KMS-11 (cell line): ENCODE measurements at regions not wholly inside any gene's neighbourhood (a gene's known extent, or its start where the extent isn't known, plus 50 kb on each side); places are given as distances from the start of the nearest gene placed in this dataset.

ENCODE experiments used
- H2AFZ ChIP-seq: fragments of 200-600 bp; sonication (generic); 2 replicates; pipeline ENCODE4 v1.6.1; 2016; ENCODE audit warnings: antibody characterized with exemption, mixed run types, low read depth
- H3K27ac ChIP-seq: fragments of 200-600 bp; sonication (generic); 2 replicates; pipeline ENCODE4 v1.6.1; 2016; ENCODE audit warnings: mild to moderate bottlenecking, mixed run types
- H3K27me3 ChIP-seq: fragments of 200-600 bp; sonication (generic); 2 replicates; pipeline ENCODE4 v1.6.1; 2017; ENCODE audit warnings: mild to moderate bottlenecking, low read depth, mixed run types, moderate library complexity; ENCODE audit not compliant: insufficient read depth
- H3K36me3 ChIP-seq: fragments of 200-600 bp; sonication (generic); 2 replicates; pipeline ENCODE4 v1.6.1; 2017; ENCODE audit warnings: mild to moderate bottlenecking, mixed run types; ENCODE audit not compliant: insufficient read depth
- H3K4me1 ChIP-seq: fragments of 200-600 bp; sonication (generic); 2 replicates; pipeline ENCODE4 v1.6.1; 2016; ENCODE audit warnings: mild to moderate bottlenecking, low read depth, mixed run types; ENCODE audit not compliant: poor library complexity, severe bottlenecking
- H3K4me2 ChIP-seq: fragments of 200-600 bp; sonication (generic); 2 replicates; pipeline ENCODE4 v1.7.0; 2016; ENCODE audit warnings: mild to moderate bottlenecking, mixed run types
- H3K4me3 ChIP-seq: fragments of 200-600 bp; sonication (generic); IDR thresholded peaks from 2 replicates; pipeline ENCODE4 v1.6.1; 2017; ENCODE audit warnings: low read depth, low read length, mixed read lengths; ENCODE audit not compliant: insufficient read depth
- H3K79me2 ChIP-seq: fragments of 200-600 bp; sonication (generic); 2 replicates; pipeline ENCODE4 v1.6.1; 2016; ENCODE audit warnings: low read depth, mixed run types; ENCODE audit not compliant: insufficient read depth
- H3K9ac ChIP-seq: fragments of 200-600 bp; sonication (generic); 2 replicates; pipeline ENCODE4 v1.6.1; 2016; ENCODE audit warnings: mild to moderate bottlenecking, mixed run types
- H4K20me1 ChIP-seq: fragments of 200-600 bp; sonication (generic); 2 replicates; pipeline ENCODE4 v1.6.1; 2016; ENCODE audit warnings: mild to moderate bottlenecking, mixed run types; ENCODE audit not compliant: insufficient read depth
- CTCF ChIP-seq: fragments of 200-600 bp; sonication (generic); conservative IDR thresholded peaks from 2 replicates; pipeline ENCODE4 v1.6.1; 2017; ENCODE audit warnings: low read depth, mild to moderate bottlenecking, antibody characterized with exemption, low read length, moderate library complexity, mixed read lengths

GRCh38 chr15:46301826-46302225 lies 667.0 kb downstream of the SQOR start:
- no peak overlapping the region for H3K4me2 ChIP-seq
- no peak for TF ChIP-seq CTCF
- H2AFZ ChIP-seq = no peak overlapping the region
- H3K9ac ChIP-seq = no peak overlapping the region
- no peaks in the 10 kb centered on the region for H3K79me2 ChIP-seq
- no peaks in the 10 kb centered on the region for H4K20me1 ChIP-seq
- no peak overlapping the region for H3K27ac ChIP-seq
- H3K4me1 ChIP-seq = no peaks in the 10 kb centered on the region
- no peaks in the 10 kb centered on the region for H3K36me3 ChIP-seq
- no peak overlapping the region for H3K4me3 ChIP-seq
- H3K27me3 ChIP-seq = no peaks in the 10 kb centered on the region

- Histone ChIP-seq H3K4me1 (no peaks in the 10 kb centered on the region), H3K27me3 (no peaks in the 10 kb centered on the region), H3K9ac (no peak overlapping the region), H3K4me2 (no peak overlapping the region), H3K4me3 (no peak overlapping the region), H3K79me2 (no peaks in the 10 kb centered on the region), H3K36me3 (no peaks in the 10 kb centered on the region), H4K20me1 (no peaks in the 10 kb centered on the region), H3K27ac (no peak overlapping the region), H2AFZ (no peak overlapping the region)
- peak; percentile 54 for TF ChIP-seq CTCF
These were observed 669.5 kb downstream of the SQOR start for GRCh38 chr15:46304321-46304720.

GRCh38 chr15:46307746-46308145 lies 672.9 kb downstream of the SQOR start:
- Histone ChIP-seq H2AFZ (no peak overlapping the region), H3K79me2 (no peaks in the 10 kb centered on the region), H3K9ac (no peak overlapping the region), H3K27ac (no peak overlapping the region), H3K4me2 (no peak overlapping the region), H3K36me3 (no peaks in the 10 kb centered on the region), H3K4me3 (no peak overlapping the region), H3K4me1 (peaks cover 11% of the 10 kb centered on the region), H4K20me1 (no peaks in the 10 kb centered on the region), H3K27me3 (no peaks in the 10 kb centered on the region)
- no peak for TF ChIP-seq CTCF

GRCh38 chr15:46309914-46310313 lies 675.1 kb downstream of the SQOR start:
- Histone ChIP-seq H3K4me1 (peaks cover 19% of the 10 kb centered on the region), H3K27ac (no peak overlapping the region), H4K20me1 (no peaks in the 10 kb centered on the region), H3K4me2 (no peak overlapping the region), H3K79me2 (no peaks in the 10 kb centered on the region), H3K9ac (no peak overlapping the region), H3K27me3 (no peaks in the 10 kb centered on the region), H3K4me3 (no peak overlapping the region), H2AFZ (peak overlapping the region; percentile 14; the same call in 1 of the 2 replicates), H3K36me3 (no peaks in the 10 kb centered on the region)
- no peak for TF ChIP-seq CTCF
